RCC 7860 (cell line): ENCODE measurements at regions not wholly inside any gene's neighbourhood (a gene's known extent, or its start where the extent isn't known, plus 50 kb on each side); places are given as distances from the start of the nearest gene placed in this dataset.

Source experiments
- DNase-seq: peaks from one replicate; pipeline ENCODE4 v3.0.0-alpha.2; 2015; ENCODE audit warnings: low spot score
- FAIRE-seq: peaks from 2 replicates; lab custom pipeline; 2012; peaks lifted over from hg19 to GRCh38; lab: Jason Lieb, UNC

DNA sequence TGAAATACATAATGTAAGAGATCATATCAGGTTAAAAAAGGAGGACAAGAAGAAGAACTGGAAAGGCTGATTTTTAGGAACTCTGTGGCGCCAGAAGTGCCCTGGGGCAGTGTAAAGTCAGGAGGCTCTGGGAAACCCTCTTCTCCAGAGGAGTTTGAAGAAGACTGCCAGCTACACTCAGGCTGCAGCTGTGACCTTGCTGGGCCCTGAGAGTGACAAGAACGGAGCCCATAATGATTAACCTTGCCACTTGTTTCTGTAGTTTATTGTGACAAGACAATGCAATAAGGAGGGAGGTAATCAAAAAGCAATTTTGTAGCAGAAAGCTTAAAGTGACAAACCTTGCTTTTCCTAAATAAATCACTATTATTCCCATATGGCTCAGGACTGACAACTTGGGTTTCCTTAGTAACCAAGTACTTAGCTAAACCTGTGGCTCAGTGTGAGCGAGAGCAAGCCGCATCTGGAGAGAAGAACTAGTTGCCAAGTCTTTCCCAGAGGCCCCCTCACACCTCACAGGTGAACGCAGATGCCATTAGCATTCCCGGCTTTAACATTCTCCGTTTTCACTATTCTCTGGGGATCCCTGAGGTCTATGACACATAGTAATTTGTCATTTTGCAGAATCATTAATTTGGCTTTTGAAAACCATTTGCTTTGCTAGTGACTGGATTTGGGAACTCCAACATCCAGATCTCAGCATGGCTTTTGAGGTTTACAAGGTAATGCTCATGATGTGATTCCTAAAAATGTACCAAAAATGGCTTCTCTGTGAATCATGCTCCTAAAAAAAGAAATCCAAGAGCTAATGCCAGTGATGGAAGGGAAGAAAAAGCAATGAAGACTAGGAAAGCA lies 115.9 kb downstream of the OMA1 start:
- FAIRE-seq, result no peak

DNA sequence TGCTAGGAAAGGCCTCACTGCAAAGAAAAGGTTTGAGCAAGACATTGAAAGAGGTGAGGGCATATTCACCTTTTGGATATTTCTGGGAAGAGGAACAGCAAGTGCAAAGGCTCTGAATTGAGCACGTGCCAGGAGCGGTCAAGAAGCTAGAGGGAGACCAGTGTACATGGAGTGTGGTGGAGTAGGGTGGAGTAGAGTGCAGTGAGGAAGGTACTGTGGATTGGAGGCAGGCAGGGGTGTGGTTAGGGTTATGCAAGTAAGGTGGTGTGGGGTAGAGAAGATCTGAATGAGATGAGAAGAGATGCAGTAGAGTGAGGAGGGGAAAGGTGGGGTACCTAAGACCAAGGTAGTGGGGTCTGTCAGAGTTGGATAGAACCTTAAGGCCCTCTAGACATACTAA lies 119.6 kb downstream of the OMA1 start:
- DNase-seq (no peak), FAIRE-seq (no peak)

More for the DNA sequence above, 115.9 kb downstream of the OMA1 start:
- DNase-seq, result no peak

DNA sequence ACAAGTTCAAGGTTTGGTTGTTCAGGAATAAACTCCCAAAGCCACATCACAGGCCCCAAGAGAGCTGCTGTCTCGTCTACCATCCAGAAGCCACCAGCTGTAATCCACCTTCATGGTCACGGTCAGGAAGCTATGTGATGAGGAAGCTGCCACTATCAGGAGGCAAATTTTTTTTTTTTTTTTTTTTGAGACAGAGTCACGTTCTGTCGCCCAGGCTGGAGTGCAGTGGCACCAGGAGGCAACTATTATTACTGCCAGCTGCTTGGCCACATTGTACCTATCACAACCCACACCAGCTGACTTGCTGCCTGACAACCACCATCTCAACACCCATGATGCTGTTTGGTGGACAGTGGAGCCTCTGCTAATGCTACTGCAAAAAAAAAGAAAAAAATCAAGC lies 124.1 kb downstream of the OMA1 start:
- DNase-seq (no peak), FAIRE-seq (no peak)

DNA sequence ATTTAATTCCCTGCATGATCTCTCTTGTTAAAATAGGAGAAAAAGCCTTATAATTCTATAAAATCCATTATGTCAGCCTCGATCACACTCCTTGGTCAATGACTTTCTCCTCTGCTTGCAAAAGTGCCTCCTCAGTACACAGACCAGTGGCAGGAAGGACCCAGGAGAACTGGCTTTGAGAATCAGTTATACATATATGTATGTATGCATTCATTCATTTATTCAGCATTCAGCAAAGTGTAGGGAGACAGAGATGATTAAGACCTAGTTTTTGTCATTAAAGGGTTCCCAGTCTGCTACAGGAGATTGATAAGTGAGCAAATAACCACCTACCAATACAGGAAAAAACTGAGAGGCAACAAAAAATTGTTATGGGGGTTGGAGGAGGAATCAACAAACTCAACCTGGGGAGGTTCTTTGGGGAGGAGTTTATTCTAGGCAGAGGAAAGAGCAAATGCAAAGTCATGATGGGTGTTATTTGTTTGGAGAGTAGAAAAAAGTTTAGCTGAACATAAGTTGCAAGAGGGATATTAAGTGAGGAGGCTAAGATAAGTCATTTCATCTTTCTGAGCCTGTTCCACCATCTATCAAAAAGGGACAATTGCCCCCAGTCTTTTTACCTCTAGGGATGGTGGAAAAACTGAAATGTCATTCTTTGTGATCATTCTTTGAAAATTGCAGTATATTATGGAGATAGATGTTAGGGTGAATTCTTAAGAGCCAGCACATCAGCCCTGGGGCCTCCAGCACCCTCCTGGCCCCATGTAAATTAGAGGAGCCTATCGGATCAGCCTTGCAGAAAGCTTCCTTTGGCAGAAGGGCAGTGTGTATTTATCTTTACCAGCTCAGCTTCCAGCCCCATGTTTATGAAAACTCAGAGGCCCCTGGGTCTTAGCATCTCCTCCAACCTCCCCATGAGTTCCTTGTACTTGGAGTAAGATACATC lies 128.0 kb downstream of the OMA1 start:
- FAIRE-seq, result no peak
- DNase-seq, result no peak

DNA sequence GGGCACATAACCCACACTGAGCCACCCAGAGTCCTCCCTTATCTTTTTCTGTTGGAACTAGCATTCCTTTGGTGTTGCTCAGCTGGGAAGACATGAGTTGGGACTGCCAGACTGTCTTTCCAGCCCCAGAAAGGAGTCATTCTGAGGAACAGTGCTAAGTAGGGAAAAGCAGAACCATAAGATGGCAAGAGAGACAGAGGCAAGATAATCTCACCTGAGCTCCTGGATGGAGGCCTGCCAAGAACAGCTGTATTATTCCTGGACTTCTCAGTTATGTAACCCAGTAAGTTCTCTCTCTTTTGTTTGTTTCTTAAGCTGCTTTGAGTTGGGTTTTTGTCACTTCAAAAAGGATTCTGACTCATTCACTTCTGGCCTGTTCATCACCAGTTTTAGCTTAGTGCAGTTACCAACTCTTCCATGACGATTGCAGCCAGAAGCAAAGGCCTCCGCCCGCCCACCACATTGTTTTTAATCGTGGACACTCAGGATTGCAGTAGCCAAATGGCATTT lies 134.4 kb downstream of the OMA1 start:
- DNase-seq (peak; percentile 92), FAIRE-seq (peak; percentile 90)

DNA sequence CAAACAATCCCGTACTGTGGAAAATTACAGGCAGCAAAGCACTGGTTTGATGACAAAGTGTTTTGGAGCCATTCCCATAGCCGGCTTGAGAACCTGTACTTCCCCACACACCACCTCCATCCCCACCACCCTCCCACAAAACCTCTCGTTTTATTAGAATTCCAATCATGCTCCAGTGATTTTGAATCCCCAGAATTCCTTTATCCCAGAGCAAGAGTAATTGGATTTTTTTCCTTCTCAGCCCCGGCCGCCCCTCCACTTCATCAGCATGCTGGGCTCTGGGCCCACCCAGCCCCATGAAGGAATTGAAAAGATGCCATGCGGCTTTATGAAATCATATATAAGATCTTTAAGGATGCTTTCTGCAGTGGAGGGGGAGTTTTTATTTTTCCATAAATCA lies 136.6 kb downstream of the OMA1 start:
- FAIRE-seq, result peak; percentile 92
- peak; percentile 66 for DNase-seq

DNA sequence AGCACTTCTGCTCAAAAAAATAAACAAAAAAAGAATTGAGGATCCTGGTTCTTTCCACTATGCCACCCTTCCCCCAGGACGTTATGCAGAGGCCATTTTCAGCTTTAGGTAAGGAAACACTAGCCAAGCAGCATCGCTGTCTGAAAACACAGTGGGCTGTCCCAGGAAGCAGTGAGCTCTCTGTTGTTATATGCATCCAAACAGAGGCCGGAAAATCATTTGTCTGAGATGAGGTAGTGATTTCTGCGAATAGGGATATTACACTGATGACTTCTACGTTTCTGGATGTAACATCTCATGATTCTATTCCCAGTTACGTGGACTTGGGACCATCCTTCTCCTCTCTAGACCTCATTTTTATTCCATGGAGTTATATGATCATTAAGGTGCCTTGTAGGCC lies 137.2 kb downstream of the OMA1 start:
- FAIRE-seq (no peak), DNase-seq (no peak)

DNA sequence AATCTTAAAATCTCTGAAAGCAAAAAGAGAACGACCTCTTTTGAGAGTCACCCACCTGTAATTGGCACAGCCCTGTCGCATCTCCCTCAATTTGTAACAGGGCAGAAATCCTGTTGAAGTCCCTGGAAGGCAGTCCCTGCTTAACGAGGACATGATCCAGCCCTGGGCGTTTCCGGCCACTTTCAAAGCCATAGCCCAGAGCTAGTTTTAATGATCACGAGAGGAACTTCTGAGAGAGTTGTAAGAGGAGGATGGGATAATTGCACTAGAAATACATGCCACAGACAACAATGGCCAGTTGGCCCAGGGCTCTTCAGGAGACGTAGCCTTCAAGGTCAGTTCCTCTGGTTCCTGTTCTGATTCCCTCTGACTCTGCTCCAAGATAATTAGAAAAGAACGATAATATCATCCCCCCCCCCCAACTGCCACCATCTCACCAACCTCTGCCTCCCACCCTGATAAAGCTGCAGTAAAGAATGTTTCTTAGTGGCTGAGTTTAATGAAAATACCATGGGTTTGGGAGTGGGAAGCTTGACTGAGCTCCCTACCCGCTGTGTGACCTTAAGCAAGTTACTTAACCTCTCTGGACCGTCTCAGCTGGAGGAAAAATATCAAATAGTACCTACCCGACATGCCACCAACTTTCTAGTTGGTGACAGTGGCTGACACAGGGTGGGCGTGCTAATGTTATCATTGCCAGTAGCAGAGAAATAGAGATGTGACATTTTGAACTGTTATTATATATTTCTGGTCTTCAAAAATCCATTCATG lies 140.0 kb downstream of the OMA1 start:
- FAIRE-seq, result no peak

DNA sequence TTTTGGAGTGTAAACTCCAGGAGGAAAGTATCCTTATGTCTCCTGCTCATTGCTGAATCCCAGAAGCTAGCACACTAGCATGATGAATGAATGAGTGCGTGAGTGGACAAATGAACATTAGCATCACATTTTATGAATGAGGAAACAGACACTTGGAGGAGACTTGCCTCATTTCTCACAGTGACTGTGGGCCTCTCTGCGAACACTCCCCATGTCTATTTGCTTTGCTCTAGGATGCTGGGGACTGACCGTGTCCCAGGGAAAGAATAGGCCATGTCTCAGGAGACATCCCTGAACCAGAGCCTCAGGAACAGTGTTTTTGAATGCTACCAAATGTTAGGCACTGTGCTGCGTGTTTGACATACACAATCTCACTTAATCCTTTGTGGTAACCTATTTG lies 140.9 kb downstream of the OMA1 start:
- DNase-seq (no peak), FAIRE-seq (no peak)

More for the DNA sequence above, 140.0 kb downstream of the OMA1 start:
- DNase-seq, result no peak

DNA sequence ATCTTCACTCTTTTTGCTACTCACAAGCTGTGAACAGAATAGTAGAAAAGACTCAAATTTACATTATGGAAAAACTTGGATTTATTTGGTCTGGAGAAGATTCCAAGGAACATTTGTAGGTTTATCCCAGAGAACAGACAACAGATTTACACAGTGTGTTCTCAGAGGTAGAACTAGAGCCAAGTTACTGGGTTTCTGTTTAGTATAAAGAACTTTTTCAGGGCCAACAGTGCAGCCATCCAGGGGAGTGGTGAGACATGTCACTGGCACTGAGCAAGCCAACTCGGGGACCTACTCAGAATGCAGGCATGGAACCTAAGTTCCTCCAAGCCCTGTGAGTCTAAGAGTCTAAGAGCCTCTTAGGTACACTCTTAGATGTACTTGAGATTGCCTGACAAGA lies 142.6 kb downstream of the OMA1 start:
- no peak for FAIRE-seq

DNA sequence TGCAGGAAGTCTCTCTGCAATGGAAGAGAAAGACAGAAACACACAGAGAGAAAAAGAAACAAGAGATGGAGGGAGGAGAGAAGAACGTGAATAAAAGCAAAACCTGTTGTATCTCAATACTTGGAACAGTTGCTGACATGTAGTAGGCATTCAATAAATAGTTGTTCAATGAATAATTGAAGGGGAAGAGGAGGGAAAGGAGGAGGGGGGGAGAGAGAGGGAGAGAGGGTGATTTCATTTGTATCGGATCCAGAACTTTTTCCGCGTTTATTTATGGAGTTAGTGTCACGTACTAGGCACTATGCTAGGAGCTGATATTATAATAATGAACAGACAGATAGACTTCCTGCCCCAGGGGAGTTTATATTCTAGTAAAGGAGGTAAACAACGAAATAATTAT lies 144.1 kb downstream of the OMA1 start:
- DNase-seq, result no peak
- FAIRE-seq, result no peak

More for the DNA sequence above, 142.6 kb downstream of the OMA1 start:
- no peak for DNase-seq

DNA sequence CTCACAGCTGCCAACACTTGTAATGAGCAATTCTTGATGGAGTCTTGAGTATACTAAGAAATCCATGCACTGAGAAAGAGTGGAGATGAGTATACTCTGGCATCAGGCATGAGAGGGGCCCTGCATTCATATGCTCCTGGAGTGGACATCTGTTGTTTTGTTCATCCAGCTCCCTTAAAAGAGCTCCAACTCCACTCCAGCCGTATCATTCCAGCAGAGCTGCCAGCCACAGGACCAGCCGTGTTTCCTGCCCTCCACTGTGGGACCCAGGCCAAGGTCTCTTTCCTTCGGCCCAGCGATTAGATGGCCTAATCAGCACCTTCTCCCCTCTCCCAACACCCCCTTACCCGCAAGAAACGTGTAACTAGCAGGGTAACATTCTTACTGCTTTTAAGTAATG lies 144.5 kb downstream of the OMA1 start:
- FAIRE-seq (no peak), DNase-seq (no peak)

DNA sequence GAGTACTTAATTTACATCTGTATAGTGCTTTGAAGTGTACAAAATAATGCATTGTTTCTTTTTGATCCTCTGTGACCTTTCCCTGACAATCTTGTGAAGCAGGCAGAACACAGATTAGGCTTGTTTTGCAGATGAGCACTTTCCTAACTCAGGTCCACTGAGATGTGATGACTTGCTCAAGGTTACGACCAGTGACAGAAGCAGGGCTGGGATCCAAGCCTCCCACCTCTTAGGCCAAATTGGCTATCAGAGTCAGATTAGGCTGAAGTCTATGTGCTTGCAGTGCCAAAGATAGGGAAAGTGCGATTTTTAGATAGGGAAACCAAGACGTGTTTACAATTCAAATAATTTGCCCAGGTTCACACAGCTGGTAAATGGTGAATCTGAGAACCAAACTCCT lies 147.3 kb downstream of the OMA1 start:
- FAIRE-seq (no peak), DNase-seq (no peak)

DNA sequence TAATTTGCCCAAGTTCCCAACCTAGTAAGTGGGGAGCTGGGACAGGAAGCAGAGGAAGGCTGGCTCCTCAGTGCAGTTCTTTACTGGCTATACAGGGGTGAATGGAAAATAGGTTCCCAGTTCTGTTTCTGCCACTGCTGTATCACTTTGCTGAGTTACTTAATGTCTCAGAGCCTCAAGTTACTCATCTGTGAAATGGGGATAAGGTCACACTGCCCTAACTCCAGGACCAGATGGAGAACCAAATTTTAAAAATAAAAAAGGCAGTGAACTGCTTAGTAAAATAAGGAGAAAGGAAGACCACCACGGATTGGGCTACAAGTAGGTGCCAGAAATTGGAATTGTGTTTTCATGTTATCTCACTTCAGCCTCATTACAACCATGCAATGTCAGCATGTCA lies 147.8 kb downstream of the OMA1 start:
- DNase-seq (no peak), FAIRE-seq (no peak)

DNA sequence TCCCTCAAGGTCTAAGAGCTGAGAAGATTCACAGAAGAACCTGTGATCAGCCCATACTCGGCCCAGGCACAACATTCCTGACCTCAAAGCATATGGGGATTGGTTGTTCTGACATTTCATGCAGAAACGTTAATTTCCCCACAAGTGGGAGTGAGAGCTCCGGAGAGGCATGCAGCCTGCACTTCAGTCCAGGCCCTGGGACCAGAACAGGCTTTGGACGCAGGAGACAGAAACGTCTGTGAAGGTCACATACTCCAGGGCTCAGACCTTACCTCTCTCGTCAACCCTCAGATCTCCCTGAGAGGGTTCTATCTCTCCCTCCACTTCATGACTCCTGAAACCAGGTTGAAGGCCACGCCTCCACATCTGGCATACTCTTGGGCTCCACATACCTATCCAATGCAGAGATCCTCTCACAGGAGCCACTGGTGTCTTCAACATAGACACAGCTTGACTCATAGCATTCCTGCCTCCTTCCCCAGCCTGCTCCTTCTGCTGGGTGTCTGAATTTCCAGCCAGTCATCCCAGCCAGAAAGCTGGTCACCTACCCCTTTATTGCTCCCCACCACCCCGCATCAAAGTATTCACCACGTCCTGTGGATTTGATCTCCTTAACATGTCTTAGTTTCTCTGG lies 149.2 kb downstream of the OMA1 start:
- peak; percentile 82 for DNase-seq
- no peak for FAIRE-seq

DNA sequence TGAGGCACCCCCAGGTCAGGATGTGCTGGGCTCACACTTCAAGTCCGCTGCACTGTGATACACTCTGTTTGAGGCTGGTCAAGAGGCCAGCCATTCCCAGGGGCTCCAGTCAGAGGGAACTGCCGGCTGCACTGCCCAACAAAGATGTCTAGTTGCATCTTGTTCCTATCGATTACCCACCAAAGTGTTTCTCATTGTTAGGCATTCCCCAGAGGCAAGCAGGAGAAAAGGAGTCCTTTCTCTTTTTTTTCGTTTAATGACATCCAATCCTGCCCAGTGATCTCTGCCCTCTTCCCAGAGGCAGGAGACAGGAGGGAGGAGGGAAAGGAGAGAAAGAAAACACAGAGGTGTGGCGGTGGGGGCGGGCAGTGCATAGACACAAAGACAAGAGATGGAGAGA lies 150.4 kb downstream of the OMA1 start:
- DNase-seq (no peak), FAIRE-seq (no peak)

DNA sequence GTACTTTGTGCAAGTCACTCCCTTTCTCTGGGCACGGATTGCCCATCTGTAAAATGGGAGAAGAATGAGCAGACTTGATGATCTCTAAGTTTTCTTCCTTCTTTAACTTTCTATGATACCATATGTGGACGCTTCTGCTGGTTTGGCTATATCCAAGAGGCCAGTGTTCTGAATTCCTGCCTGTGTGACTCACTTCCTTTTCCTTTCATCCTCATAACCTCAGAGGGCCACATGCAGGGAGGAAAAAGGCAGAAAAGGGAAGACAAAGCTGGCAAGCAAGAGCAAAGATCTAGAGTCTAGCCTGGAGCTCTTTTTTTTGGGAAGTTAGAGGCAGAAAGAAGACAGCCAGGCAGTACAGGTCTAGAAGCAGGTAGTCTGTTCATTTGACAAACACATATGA lies 151.2 kb downstream of the OMA1 start:
- DNase-seq (peak; percentile 85), FAIRE-seq (peak; percentile 95)

DNA sequence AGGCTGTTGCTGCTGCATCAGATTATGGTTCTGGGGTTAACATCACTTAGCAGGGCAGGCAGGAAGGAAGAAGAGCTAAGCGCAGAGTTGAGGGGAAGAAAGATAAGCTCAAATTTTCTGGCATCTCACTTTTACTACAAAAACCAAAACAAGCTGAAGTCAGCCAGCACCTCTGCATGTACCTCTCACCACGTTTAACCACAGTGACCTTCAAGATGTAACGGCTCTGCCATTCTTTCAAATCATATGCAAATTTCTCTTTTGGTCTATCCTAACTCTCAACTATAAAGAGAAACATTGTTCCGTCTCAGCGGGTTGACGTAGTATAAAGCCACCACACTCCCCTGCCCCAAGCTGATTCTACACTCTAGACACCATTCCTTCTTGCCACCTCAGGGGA lies 154.4 kb downstream of the OMA1 start:
- no peak for FAIRE-seq

DNA sequence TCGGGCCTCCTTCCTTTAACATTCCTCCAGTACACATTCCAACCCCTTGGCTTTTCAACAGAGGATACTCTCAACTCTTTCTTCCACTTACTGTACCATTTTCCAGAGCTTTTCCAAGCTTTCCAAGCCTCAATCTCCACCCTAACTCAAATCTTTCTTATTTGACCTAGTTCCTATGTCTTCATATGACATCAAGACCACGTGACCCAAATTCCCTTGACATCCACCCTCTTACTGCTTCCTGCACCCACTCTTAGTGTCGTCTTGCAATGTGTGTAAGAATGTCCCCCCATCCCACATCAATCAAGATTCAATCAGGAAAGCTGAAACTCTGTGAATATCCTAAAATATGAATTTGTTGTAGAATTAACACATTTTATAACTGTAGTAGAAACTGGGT lies 155.0 kb downstream of the OMA1 start:
- FAIRE-seq (no peak), DNase-seq (no peak)

More for the DNA sequence above, 154.4 kb downstream of the OMA1 start:
- DNase-seq, result no peak

DNA sequence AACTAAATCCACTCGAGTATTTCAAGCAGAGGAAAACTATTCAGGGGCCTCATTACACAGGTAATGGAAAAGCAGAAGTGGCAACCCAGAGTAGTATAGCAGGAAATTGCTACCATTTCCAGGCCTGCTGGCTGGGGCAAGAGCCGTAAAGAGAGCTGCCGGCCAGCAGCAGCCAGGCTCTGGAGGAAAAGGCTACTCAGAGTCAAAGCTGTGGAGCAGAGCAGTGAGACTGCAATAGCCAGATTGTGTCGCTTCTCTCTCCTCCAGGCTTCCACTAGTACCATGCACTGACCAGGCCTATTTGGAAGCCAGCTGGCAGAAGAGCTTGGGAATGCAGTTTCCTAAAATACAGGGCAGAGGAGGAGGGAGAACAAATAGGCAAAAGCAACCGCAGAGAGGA lies 155.5 kb downstream of the OMA1 start:
- DNase-seq (no peak), FAIRE-seq (no peak)
